K562 (cell line): ENCODE measurements at regions not wholly inside any gene's neighbourhood (a gene's known extent, or its start where the extent isn't known, plus 50 kb on each side); places are given as distances from the start of the nearest gene placed in this dataset.

Source experiments
- ATAC-seq: fragments of 200-7000 bp; cut with Tn5 transposase; 3 replicates; pipeline ENCODE4 v1.9.1; 2020; ENCODE audit warnings: moderate library complexity
- BruUV-seq: library from RNA; stranded (reverse); fragments of 400-500 nt; replicated peaks from 2 replicates; lab custom pipeline; 2021; lab: Mats Ljungman, UMichigan
- CTCF ChIA-PET: fragments of 300-600 bp; formaldehyde crosslinking; extraction: SDS; loops from one replicate; lab custom pipeline; 2021; ENCODE audit warnings: low intra/inter-chr PET ratio; lab: Yijun Ruan, JAX
- POLR2A ChIA-PET: fragments of 300-600, 350-650 bp; sonication (Branson Sonifier 250); formaldehyde crosslinking; extraction: SDS; loops from one replicate; lab custom pipeline; 2021; ENCODE audit warnings: antibody characterized with exemption, inconsistent platforms; lab: Yijun Ruan, JAX
- DNase-seq, 4 experiments: peaks; one replicate each; pipeline versions ENCODE4 v3.0.0 to v3.0.0-alpha.2; 2011 to 2018; ENCODE audit warnings: low spot score in 3 of 4, mixed read lengths in 3 of 4; ENCODE audit errors: extremely low read depth in 1 of 4
- FAIRE-seq: peaks from 2 replicates; lab custom pipeline; 2011; peaks lifted over from hg19 to GRCh38; lab: Jason Lieb, UNC
- H2AFZ ChIP-seq: 2 replicates; pipeline ENCODE4 v1.6.0; 2011; ENCODE audit warnings: low read depth, low read length, control low read depth, inconsistent platforms
- H3K27ac ChIP-seq: fragments of 200-600 bp; 3 replicates; pipeline ENCODE4 v1.8.0; 2011; ENCODE audit warnings: low read depth, mild to moderate bottlenecking, control low read depth, inconsistent platforms, low read length, moderate library complexity, mixed read lengths; ENCODE audit errors: extremely low read depth
- H3K27me3 ChIP-seq, 2 experiments: fragments of 300-600 bp in 1 of 2; 2 replicates in 1 of 2; 3 replicates in 1 of 2; pipeline versions ENCODE4 v1.6.0 to v1.8.0; 2011; ENCODE audit warnings: inconsistent platforms in 2 of 2, low read length in 2 of 2, mild to moderate bottlenecking in 1 of 2, mixed read lengths in 1 of 2, moderate library complexity in 1 of 2; ENCODE audit not compliant: control insufficient read depth in 2 of 2, insufficient read depth in 2 of 2
- H3K36me3 ChIP-seq: fragments of 300-600 bp; 3 replicates; pipeline ENCODE4 v1.8.0; 2011; ENCODE audit warnings: mild to moderate bottlenecking, low read length, inconsistent platforms; ENCODE audit not compliant: control insufficient read depth, insufficient read depth
- H3K4me1 ChIP-seq, 2 experiments: fragments of 200-600 bp in 1 of 2; replicated peaks in 1 of 2; 2 replicates in 1 of 2; 3 replicates in 1 of 2; pipeline versions ENCODE4 v1.5.1 to v1.8.0; 2011; ENCODE audit warnings: inconsistent platforms in 2 of 2, low read length in 2 of 2, mild to moderate bottlenecking in 1 of 2, mixed read lengths in 1 of 2, moderate library complexity in 1 of 2; ENCODE audit not compliant: control insufficient read depth in 2 of 2, insufficient read depth in 2 of 2
- H3K4me2 ChIP-seq: 2 replicates; pipeline ENCODE4 v1.6.1; 2011; ENCODE audit warnings: low read length, control low read depth, inconsistent platforms, mixed read lengths; ENCODE audit not compliant: insufficient read depth
- H3K4me3 ChIP-seq: fragments of 200-600 bp; sonication (generic), shearing (Covaris generic); 2 replicates; pipeline ENCODE4 v1.5.1; 2016; ENCODE audit warnings: control low read depth, inconsistent platforms
- H3K79me2 ChIP-seq: fragments of 200-600 bp; 3 replicates; pipeline ENCODE4 v1.8.0; 2011; ENCODE audit warnings: low read length, inconsistent platforms; ENCODE audit not compliant: control insufficient read depth, insufficient read depth
- H3K9ac ChIP-seq, 2 experiments: 2 replicates each; pipeline versions ENCODE4 v1.6.0 to v1.6.1; 2011; ENCODE audit warnings: low read depth in 2 of 2, low read length in 2 of 2, control low read depth in 1 of 2, inconsistent platforms in 1 of 2, mild to moderate bottlenecking in 1 of 2, mixed read lengths in 1 of 2; ENCODE audit not compliant: insufficient read depth in 1 of 2
- H3K9me1 ChIP-seq: one replicate; pipeline ENCODE4 v1.6.0; 2011; ENCODE audit warnings: inconsistent platforms, mild to moderate bottlenecking, low read length, moderate library complexity; ENCODE audit not compliant: control insufficient read depth, insufficient read depth
- H3K9me3 ChIP-seq: replicated peaks from 2 replicates; pipeline ENCODE4 v1.5.1; 2011; ENCODE audit warnings: low read depth, low read length, inconsistent platforms; ENCODE audit not compliant: control insufficient read depth, insufficient read depth
- H4K20me1 ChIP-seq: replicated peaks from 2 replicates; pipeline ENCODE4 v1.6.1; 2011; ENCODE audit warnings: low read length, inconsistent platforms, mixed read lengths; ENCODE audit not compliant: control insufficient read depth, insufficient read depth
- CREB5 ChIP-seq: fragments of 250-450 bp; sonication (Bioruptor Pico); IDR thresholded peaks from 2 replicates; pipeline ENCODE4 v1.5.0; 2020; ENCODE audit warnings: mild to moderate bottlenecking
- SMARCB1 ChIP-seq: IDR thresholded peaks from 2 replicates; pipeline ENCODE4 v1.6.1; 2011; ENCODE audit warnings: improper control_type of control experiment, low read depth; ENCODE audit not compliant: insufficient read length
- SREBF2 ChIP-seq: sonication (generic); formaldehyde crosslinking; IDR thresholded peaks from 2 replicates; pipeline ENCODE4 v1.4.0; 2020; ENCODE audit warnings: mild to moderate bottlenecking, missing genetic modification reagents
- TEAD2 ChIP-seq: fragments of 450-650 bp; IDR thresholded peaks from 2 replicates; pipeline ENCODE4 v1.6.1; 2016; ENCODE audit warnings: missing genetic modification characterization, control low read depth, missing compliant biosample characterization
- WGBS: fragments of 100-300 bp; shearing (Covaris generic); methylation state at CpG from one replicate; pipeline ENCODE4 v1.1.6; 2016; ENCODE audit warnings: low coverage, mixed read lengths; ENCODE audit not compliant: insufficient coverage; ENCODE audit errors: missing lambda C conversion rate; 5-methylcytosine and 5-hydroxymethylcytosine counted together
- in situ Hi-C: fragments of 300-500 bp; cut with MboI; formaldehyde crosslinking; loops from 4 replicates; pipeline ENCODE4 v1.15.0; 2018; ENCODE audit warnings: inconsistent platforms, mixed read lengths
- intact Hi-C: fragments of 100-400 bp; cut with micrococcal nuclease; formaldehyde crosslinking; loops from 2 replicates; pipeline ENCODE4 v1.14.2; 2022

GRCh38 chr9:84403288-84403687 lies 62.7 kb upstream of the SLC28A3 start:
- FAIRE-seq = no peak
- Histone ChIP-seq H3K9me1 (no peaks in the 10 kb centered on the region), H3K9me3 (no peaks in the 10 kb centered on the region), H4K20me1 (no peaks in the 10 kb centered on the region), H2AFZ (no peak overlapping the region), H3K27me3 (no peaks in the 10 kb centered on the region)
- intact Hi-C loops = loop anchor here (5.0 to 10.0 kb wide), 2 partner anchors 382 to 549 kb away; no protein-coding TSS in a partner anchor
- POLR2A ChIA-PET = interaction anchor here (0.6 kb wide), 1 partner anchor 1032 kb away, joined by 4 read pairs; no protein-coding TSS in a partner anchor
- BruUV-seq = no TSS peak
- no peak for DNase-seq
- no peak for TF ChIP-seq TEAD2 (tag)
- no peak for TF ChIP-seq SMARCB1
- no peak for TF ChIP-seq CREB5
- TF ChIP-seq SREBF2 = no peak
- TF ChIP-seq, all 486 proteins: peak for 0
- Histone ChIP-seq H3K4me3 (no peak overlapping the region), H3K79me2 (no peaks in the 10 kb centered on the region), H3K27ac (no peak overlapping the region), H3K9ac (no peak overlapping the region), H3K36me3 (no peaks in the 10 kb centered on the region), H3K4me2 (no peak overlapping the region), H3K4me1 (no peaks in the 10 kb centered on the region)
- 4% methylated on average over 3 of the region's 3 CpGs for WGBS
- CTCF ChIA-PET = no interaction called here
- in situ Hi-C loops = loop anchor here (25.0 kb wide), 1 partner anchor 559 kb away; no protein-coding TSS in a partner anchor
- no peak for ATAC-seq
